Stromal cell of bone marrow (primary cell): ENCODE measurements at regions not wholly inside any gene's neighbourhood (a gene's known extent, or its start where the extent isn't known, plus 50 kb on each side); places are given as distances from the start of the nearest gene placed in this dataset.
"Not testable (repeated sequence)": the region's sequence is repeated elsewhere in the genome, so short reads cannot be mapped to it uniquely, and the experiment has no call there.

Experiments
- DNase-seq: peaks from one replicate; pipeline ENCODE4 v3.0.0-alpha.2; 2012; ENCODE audit warnings: low read depth

DNA sequence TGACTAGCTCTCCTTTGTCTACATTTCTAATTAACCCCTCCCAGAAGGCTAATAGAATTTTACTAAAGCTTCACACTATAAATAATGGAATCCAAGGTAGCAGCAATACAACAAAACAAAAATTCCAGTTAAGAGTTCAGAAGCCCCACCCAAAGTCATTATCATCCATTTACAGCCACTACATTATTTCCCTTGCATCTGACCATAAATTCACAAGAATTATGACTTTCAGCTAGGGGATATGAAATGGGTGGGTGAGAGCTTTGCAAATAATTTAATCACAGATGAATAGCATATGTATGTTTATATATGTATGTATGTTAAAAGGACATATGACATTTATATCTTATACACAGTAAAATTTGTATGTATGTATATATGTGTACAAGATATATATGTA, 65.3 kb upstream of the PTGDR start:
- no peak for DNase-seq

DNA sequence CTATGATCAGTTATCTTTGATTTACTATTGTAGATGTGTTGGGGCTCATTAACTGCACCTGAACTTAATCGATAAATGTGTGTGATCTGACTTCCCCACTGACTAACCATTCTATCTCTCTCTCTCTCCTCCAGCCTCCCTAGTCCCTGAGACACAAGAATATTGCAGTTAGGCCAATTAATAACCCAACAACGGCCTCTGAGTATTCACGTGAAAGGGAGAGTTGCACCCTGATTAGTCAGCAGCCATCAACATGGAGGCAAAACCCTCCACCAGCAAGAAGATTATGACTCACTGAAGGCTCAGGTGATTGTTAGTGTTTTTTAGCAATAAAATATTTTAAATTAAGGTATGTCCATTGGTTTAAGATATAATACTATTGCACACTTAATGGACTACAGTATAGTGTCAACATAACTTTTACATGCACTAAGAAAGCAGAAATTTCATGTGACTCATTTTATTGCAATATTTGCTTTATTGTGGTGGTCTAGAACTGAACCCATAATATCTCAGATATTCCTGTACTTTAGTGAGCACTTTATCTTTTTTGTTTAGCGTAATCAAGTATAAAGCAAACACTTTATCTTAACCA, 77.1 kb upstream of the PTGDR start:
- no peak for DNase-seq

DNA sequence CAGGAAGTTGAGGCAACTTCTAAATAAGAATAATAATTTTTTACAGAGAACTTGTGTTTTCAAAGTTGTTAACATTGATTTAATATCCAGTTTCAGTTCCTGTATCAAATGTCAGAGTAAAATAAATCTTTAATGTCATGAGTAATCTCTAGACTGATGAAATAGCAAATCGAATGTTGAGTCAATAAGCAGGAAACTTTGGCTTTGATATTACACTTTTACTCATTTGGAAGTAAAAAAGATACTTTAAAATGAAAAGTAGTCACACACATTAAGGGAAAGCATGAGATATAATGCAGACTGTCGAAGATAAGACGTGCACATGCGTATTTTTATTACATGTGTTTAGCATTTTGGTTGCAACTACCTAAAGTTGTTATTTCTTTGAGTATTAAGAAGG, 78.2 kb upstream of the PTGDR start:
- DNase-seq = peak; percentile 6

DNA sequence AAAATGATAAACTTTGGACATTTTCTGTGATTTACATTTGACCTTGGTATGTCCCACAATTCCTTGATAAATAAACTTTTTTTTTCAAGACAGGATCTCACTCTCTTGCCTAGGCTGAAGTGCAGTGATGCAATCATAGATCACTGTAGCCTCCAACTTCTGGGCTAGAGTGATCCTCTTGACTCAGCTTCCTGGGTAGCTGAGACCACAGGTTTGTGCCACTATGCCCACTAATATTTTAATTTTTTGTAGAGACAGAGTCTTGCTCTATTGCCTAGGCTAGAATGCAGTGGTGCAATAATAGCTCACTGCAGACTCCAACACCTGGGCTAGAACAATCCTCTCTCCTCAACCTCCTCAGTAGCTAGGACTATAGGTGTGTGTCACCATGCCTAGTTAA, 79.1 kb upstream of the PTGDR start:
- no peak for DNase-seq

DNA sequence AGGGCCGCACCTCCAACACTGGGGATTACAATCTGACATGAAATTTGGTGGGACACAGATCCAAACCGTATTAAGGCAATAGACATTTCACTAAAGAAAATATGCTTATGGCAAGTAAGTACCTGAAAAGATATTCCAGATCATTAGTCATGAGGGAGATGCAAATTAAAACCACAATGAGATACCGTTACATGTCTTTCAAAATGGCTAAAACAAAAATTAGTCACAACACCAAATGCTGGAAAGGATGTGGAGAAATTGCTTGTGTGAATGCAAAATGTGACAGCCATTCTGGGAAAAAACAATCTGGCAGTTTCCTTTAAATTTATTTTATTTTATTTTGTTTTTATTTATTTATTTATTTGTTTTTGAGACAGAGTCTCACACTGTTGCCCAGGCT, 82.3 kb upstream of the PTGDR start:
- DNase-seq = no peak

- no peak for DNase-seq
Measured at GRCh38 chr14:52182853-52183252, 84.6 kb upstream of the PTGDR start.

DNA sequence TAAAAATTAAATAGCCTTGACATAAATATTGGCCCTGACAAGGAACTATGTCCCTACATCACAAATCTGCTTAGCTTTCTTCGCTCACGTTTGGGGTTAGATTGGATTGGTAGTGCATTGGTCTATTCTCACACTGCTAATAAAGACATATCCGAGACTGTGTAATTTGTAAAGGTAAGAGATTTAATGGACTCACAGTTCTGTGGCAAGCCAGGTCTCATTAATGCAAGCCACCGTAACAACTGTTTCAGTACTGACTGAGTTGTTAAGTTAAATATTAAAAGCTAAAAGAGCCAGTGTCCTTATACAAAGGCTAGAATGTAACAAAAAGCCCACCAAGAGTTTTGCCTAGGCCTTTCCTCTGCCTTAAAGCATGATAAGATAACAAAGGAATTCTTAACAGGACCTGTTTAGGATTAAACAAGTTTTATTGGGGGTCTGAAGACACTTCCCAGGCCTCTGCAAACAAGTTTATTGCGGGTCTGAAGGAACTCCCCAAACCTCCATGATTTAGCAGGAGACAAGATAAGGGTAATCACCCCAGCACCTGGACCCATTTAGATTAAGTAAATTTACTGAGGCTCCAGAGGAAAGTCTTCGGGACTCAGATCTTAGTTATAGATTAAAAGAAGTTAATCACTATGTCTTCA, 88.2 kb upstream of the PTGDR start:
- no peak for DNase-seq

DNA sequence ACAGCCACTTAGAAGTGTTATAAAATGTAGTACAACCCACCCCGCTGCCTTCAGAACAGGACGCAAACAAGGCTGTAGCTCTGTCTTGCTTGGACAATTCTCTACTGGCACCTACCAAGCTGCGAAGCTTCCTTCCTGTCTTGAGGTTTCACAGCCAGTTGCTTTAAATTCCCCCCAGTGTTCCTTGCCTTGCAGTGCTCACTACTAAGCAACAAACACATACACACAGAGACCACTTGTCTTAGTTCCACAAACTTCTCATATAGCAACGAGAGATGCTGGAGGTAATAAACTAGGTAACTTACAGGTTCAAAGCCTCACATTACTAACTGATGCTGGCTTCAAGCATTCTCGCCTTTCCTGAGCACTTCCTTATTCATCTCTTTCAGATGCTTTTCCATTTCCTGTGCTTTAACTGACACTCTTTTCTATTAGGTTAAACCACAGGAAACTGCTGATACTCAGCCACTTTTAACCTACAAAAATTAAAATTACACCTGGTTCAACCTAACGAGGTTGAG, 91.5 kb upstream of the PTGDR start:
- DNase-seq = no peak

DNA sequence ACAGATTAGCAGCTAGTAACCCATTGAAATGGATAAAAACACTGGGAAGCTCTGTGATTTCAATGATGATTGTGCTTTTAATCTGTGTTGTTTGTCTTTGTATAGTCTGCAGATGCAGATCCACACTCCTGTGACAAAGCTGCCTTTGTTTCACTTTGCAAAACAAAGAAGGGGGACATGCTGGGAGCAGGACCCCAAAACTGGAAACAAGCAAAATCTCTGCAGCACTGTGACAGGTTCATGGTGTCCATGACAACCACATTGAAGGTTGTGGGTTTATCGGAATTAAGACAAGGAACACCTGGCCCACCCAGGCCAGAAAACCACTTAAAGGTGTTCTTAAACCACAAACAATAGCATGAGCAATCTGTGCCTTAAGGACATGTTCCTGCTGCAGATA, 95.6 kb upstream of the PTGDR start:
- not testable (repeated sequence) for DNase-seq

GRCh38 chr14:52166822-52167221, 98.0 kb upstream of the NID2 start:
- DNase-seq = no peak

DNA sequence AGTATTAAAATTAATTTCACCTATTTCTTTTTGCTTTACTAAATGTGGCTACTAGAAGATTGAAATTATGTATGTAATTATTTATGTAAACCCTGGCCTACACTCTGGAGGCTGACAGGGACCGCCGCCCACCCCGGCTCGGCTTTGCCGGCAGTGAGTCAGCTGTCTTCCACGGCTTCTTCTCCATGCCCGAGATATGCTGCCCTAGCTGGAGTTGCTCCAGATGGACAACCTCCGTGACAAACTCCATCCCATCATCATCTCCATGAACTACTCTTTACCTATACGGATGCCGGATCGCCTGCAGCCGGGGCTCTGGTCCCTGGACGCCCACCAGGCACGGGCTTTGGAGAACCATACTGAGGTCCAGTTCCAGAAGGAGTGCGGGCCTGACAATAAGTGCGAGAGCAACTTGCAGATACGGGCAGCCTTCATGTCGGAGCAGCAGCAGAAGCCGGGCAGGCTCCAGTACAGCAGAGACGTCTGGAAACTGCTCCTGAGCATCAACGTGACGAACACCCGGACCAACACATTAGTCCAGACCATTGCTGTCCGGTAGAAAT, 86.9 kb upstream of the NID2 start:
- no peak for DNase-seq

- DNase-seq = no peak
Measured at GRCh38 chr14:52154992-52155650, 86.3 kb upstream of the NID2 start.

DNA sequence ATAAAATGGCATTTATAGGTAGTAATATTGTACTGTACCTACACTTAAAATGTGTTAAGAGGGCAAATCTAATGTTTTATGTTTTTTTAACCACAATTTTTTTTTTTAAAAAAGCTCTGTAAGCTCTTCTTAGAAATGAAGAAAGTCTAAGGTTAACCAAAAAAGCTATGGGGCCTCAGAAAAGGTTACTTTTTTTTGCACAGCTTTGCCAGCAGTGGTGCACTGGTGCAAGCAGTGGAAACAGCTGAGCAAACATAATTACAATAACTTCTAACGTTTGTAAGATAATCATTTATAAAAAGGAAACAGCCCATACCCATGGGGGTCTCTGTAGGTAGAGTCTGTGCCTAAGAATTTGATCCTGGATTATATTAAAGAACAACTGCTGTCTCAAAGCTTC, 85.1 kb upstream of the NID2 start:
- no peak for DNase-seq

GRCh38 chr14:52150162-52150561, 81.3 kb upstream of the NID2 start:
- no peak for DNase-seq

- DNase-seq = no peak
Measured at GRCh38 chr14:52148371-52148770, 79.5 kb upstream of the NID2 start.

- DNase-seq = no peak
Measured at GRCh38 chr14:52146504-52146903, 77.6 kb upstream of the NID2 start.

GRCh38 chr14:52144099-52144498, 75.2 kb upstream of the NID2 start:
- not testable (repeated sequence) for DNase-seq

DNA sequence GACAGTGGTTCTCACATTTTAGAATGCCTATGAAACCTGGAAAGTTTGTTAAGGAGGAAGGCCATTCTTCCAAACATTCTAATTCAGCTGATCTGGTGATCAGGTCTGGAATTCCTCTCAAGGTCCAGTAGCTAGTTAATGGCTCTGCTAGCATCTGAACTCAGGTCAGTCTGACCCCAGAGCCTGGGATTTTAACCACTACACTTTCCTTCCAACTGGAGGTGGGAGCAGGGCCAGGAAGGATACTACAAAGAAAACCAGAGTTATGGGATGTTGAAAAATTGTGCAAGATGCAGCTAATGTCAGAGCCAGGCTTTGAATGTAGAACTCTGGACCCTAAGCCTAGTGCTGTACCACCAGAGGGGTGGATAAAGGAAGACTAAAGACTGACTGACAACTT, 73.6 kb upstream of the NID2 start:
- no peak for DNase-seq

- DNase-seq = peak; percentile 91
Measured at GRCh38 chr14:52131640-52132320, 62.9 kb upstream of the NID2 start.

DNA sequence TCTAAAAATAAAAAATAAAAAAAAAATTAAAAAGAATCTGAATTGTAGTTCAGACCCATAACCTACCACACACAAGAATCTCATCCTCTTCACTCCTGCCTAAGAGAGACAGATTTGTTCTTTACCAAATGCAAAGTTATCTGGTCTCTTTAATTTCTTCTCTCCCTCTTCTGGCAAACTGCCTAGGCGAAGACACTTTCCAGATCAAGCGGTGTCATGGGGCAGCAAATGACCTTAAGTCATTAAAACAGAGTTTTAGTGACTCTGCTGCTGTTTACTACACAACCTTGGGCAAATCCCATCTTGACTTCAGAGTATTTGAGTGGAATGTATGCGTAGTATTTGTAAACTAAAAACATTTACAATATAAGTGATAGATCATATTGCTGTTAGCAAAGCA, 60.9 kb upstream of the NID2 start:
- no peak for DNase-seq

DNA sequence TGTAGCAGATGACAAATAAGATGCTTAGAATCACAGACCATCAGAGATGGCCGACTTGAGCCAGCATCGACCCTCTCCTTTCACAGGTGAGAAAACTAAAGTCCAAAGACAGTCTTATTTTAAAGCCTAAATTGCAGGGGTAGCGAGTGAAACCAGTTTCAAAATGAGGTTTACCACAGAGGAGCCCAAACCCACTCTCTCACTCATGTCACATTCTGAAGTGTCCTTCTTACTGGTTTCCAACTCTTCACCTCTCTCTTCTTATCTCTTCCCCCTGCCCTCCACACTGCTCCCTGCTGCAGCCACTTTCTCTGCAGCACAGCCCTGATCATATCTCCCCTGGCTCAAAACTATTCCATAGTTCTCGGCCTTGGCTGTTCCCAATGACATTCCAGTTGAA, 57.0 kb upstream of the NID2 start:
- DNase-seq = no peak
